Natural killer cell treated with Interleukin-12 subunit alpha and Interleukin-12 subunit beta and Interleukin-15 and Interleukin-18, amount 100 ng/mL, for 72 hours (primary cell): ENCODE measurements at regions not wholly inside any gene's neighbourhood (a gene's known extent, or its start where the extent isn't known, plus 50 kb on each side); places are given as distances from the start of the nearest gene placed in this dataset.
"Not testable (repeated sequence)": the region's sequence is repeated elsewhere in the genome, so short reads cannot be mapped to it uniquely, and the experiment has no call there.

ENCODE experiments used
- ATAC-seq, 2 donors: fragments of 150-1000 bp; cut with Tn5 transposase in 1 of 2; sonication (Bioruptor Pico), chemical (Tn5 transposase) in 1 of 2; 2 replicates each; pipeline ENCODE4 v1.10.0; 2021
- DNase-seq: peaks from one replicate; pipeline ENCODE4 v3.0.0; 2022; ENCODE audit warnings: low spot score
- H3K27ac Mint-ChIP-seq, 2 donors: 1 replicate in 1 of 2; 2 replicates in 1 of 2; pipeline ENCODE4 v1.8.0; 2022; ENCODE audit warnings: mixed read lengths in 2 of 2, mild to moderate bottlenecking in 1 of 2, moderate library complexity in 1 of 2
- H3K27me3 Mint-ChIP-seq, 2 donors: 1 replicate in 1 of 2; 2 replicates in 1 of 2; pipeline ENCODE4 v1.8.0; 2022; ENCODE audit warnings: mixed read lengths in 2 of 2
- H3K36me3 Mint-ChIP-seq: one replicate; pipeline ENCODE4 v1.8.0; 2022; ENCODE audit warnings: mixed read lengths
- H3K4me1 Mint-ChIP-seq, 2 donors: 1 replicate in 1 of 2; 2 replicates in 1 of 2; pipeline ENCODE4 v1.8.0; 2022; ENCODE audit warnings: low read depth in 2 of 2, mixed read lengths in 2 of 2, mild to moderate bottlenecking in 1 of 2
- H3K4me3 Mint-ChIP-seq: one replicate; pipeline ENCODE4 v1.8.0; 2022; ENCODE audit warnings: mixed read lengths
- H3K9me3 Mint-ChIP-seq: 2 replicates; pipeline ENCODE4 v1.8.0; 2022; ENCODE audit warnings: mixed read lengths

DNA sequence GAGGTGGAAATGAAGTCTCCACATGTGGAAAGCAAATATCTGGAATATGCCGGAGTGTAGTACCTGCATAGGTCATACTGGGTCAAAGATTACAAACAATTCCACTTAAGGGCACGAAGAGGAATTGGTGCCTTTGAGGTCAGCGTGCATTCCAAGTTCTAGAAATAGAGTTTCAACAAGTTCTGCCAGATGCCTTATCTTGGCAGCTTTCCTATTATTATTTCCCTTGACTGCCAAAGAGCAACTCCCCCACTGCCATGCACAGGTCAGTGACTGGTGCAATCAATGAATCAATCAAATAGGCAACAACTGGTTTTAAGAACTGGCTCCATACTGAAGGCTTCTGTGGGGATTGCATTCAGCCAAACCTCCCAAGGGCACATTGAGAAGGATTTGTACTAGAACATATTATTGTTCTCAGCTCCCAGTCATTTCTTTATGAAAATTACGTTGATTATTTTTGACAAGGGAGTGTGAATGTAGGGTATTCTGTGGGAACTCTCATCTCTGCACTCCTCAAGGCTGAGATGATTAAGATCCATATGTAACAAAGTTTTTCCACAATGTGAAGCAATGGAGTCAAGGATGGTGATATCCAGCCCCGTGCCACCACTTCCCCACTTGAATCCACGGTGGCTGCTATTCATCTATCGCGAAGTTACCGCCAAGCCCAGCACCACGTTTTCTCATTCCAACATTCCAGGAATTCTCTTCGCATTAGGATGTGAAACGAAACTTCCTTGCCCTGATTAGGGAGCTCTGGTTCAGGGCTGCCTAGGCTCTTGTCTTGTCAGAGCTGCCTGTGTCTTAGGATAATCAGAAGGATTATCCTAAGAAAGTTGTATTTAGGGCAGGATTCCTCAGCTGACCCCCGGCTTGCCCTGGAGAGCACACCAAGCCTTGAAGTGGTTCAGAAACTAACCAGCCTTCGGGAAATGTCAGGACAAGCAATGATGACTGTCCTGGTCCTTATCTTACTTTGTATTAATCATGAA, 115.1 kb upstream of the PCED1B start:
- DNase-seq (no peak), ATAC-seq (no peak)
- no peaks in the 10 kb centered on the region for H3K9me3 Mint-ChIP-seq
- no peak overlapping the region for H3K27ac Mint-ChIP-seq
- no peaks in the 10 kb centered on the region for H3K36me3 Mint-ChIP-seq
- no peak overlapping the region for H3K4me3 Mint-ChIP-seq
- H3K27me3 Mint-ChIP-seq: peaks cover 23 to 35% of the 10 kb centered on the region in 2 donors
- no peaks in the 10 kb centered on the region for H3K4me1 Mint-ChIP-seq

DNA sequence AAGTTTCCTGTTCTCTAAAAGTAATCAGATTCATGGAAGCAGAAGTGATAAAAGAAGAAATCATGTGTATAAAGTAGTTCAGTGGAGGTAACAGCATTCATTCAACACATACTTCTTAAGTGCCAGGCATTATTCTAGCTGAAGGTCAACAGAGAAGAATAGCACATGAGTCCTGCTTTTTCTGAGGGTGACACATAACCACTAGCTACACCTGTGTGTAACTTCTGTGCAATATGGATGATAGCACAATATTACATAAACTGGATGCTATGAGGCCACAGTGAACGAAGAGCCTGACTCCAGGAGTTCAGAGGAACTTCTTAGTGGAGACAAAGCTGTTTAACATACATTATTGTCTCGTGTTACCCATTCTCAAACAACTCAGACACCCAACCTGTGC, 114.3 kb upstream of the PCED1B start:
- ATAC-seq: no peak
- Mint-ChIP-seq H3K9me3 (no peaks in the 10 kb centered on the region), H3K27me3 (peaks cover 21 to 26% of the 10 kb centered on the region in 2 donors), H3K4me3 (no peak overlapping the region), H3K4me1 (no peaks in the 10 kb centered on the region), H3K27ac (no peak overlapping the region), H3K36me3 (no peaks in the 10 kb centered on the region)
- no peak for DNase-seq

- Mint-ChIP-seq H3K4me1 (no peaks in the 10 kb centered on the region), H3K27ac (no peak overlapping the region), H3K4me3 (no peak overlapping the region), H3K36me3 (no peaks in the 10 kb centered on the region), H3K9me3 (no peaks in the 10 kb centered on the region), H3K27me3 (peaks cover 18 to 21% of the 10 kb centered on the region in 2 donors)
- no peak for ATAC-seq
- DNase-seq: no peak
Observed at GRCh38 chr12:46965880-46966279, 113.5 kb upstream of the PCED1B start.

DNA sequence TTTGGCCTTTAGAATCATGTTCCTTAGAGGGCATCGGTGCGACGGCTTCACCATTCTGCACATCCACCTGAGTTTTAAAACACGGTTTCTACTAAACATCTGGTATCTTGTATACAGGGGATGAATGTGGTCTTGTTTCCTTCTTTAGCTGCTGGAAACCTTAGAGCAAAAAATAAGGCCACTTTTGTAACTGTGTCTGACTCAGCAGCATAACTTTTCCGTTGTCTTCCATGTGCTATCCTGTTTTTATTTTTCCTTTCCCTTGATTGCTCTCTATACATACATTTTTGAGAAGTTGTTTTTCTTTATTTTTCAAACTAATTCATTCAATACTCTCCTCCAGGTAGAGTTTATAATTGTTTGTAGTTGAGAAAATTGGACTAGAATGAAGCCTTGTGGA, 108.8 kb upstream of the PCED1B start:
- Mint-ChIP-seq H3K36me3 (no peaks in the 10 kb centered on the region), H3K4me3 (no peak overlapping the region), H3K27ac (no peak overlapping the region), H3K4me1 (no peaks in the 10 kb centered on the region), H3K9me3 (no peaks in the 10 kb centered on the region), H3K27me3 (peaks cover 30 to 52% of the 10 kb centered on the region in 2 donors)
- DNase-seq (no peak), ATAC-seq (no peak)

- H3K36me3 Mint-ChIP-seq, H3K27ac Mint-ChIP-seq, DNase-seq, H3K9me3 Mint-ChIP-seq, H3K4me3 Mint-ChIP-seq, ATAC-seq, H3K4me1 Mint-ChIP-seq: not testable (repeated sequence)
- H3K27me3 Mint-ChIP-seq: peaks cover 33 to 63% of the 10 kb centered on the region in 2 donors
Observed at GRCh38 chr12:46973937-46974336, 105.5 kb upstream of the PCED1B start.

- no peak for DNase-seq
- H3K4me1 Mint-ChIP-seq: no peaks in the 10 kb centered on the region
- ATAC-seq: no peak
- H3K36me3 Mint-ChIP-seq: no peaks in the 10 kb centered on the region
- peaks cover 30 to 59% of the 10 kb centered on the region in 2 donors for H3K27me3 Mint-ChIP-seq
- no peaks in the 10 kb centered on the region for H3K9me3 Mint-ChIP-seq
- no peak overlapping the region for H3K27ac Mint-ChIP-seq
- H3K4me3 Mint-ChIP-seq: no peak overlapping the region
Observed at GRCh38 chr12:46977871-46978375, 101.5 kb upstream of the PCED1B start.

DNA sequence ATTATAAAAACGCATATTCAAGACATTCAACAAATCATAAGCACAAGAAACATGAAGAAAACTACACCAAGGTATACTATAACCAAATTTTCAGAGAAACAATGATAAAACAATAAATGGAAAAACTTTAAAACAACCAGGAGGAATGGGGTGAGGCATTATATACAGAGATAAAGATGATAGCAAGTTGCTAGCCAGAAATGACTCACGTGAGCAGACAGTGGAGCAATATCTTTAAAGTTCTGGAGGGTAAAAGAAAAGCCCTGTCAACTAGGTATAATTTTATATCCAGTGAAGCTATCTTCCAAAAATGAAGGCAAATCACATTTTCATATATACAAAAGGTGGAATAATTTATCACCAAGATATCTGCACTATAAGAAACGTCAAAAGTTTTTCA, 97.8 kb upstream of the PCED1B start:
- no peak for ATAC-seq
- DNase-seq: no peak
- H3K27me3 Mint-ChIP-seq: peaks cover 24 to 56% of the 10 kb centered on the region in 2 donors
- H3K4me1 Mint-ChIP-seq: peaks cover 0 to 4% of the 10 kb centered on the region in 2 donors
- no peaks in the 10 kb centered on the region for H3K36me3 Mint-ChIP-seq
- H3K27ac Mint-ChIP-seq: no peak overlapping the region
- no peaks in the 10 kb centered on the region for H3K9me3 Mint-ChIP-seq
- H3K4me3 Mint-ChIP-seq: no peak overlapping the region

- peaks cover 0 to 4% of the 10 kb centered on the region in 2 donors for H3K4me1 Mint-ChIP-seq
- peaks cover 32 to 56% of the 10 kb centered on the region in 2 donors for H3K27me3 Mint-ChIP-seq
- no peaks in the 10 kb centered on the region for H3K36me3 Mint-ChIP-seq
- H3K27ac Mint-ChIP-seq: no peak overlapping the region
- ATAC-seq (no peak), DNase-seq (no peak)
- H3K9me3 Mint-ChIP-seq: no peaks in the 10 kb centered on the region
- no peak overlapping the region for H3K4me3 Mint-ChIP-seq
Observed at GRCh38 chr12:46982629-46983392, 96.6 kb upstream of the PCED1B start.

DNA sequence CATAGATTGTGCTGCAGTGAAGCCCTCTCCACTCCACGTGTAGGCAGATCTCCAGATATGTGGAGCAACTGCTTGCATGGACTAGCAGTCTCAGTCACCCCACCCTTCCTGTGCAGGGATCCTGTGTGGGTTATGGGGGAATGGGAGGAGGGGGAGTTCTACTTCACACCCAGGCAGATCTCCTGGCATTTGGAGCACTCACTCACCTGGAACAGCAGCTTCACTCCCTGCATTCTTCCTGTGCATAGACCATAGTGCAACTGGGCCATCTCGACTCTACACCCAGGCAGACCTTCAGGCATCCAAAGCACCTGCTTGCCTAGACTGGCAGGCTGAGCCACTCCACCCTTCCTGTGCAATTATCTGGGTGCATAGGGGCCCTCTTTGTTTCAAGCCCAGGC, 96.0 kb upstream of the PCED1B start:
- Mint-ChIP-seq H3K27me3 (peaks cover 34 to 51% of the 10 kb centered on the region in 2 donors), H3K4me1 (peaks cover 0 to 4% of the 10 kb centered on the region in 2 donors), H3K27ac (no peak overlapping the region), H3K4me3 (no peak overlapping the region), H3K36me3 (no peaks in the 10 kb centered on the region), H3K9me3 (peaks cover 4% of the 10 kb centered on the region)
- DNase-seq (no peak), ATAC-seq (no peak)

- Mint-ChIP-seq H3K27me3 (peaks cover 33 to 49% of the 10 kb centered on the region in 2 donors), H3K4me3 (no peak overlapping the region), H3K27ac (no peak overlapping the region), H3K9me3 (peaks cover 4% of the 10 kb centered on the region), H3K4me1 (peaks cover 0 to 4% of the 10 kb centered on the region in 2 donors), H3K36me3 (no peaks in the 10 kb centered on the region)
- ATAC-seq: peak; percentile 41 to 43
- DNase-seq: no peak
Observed at GRCh38 chr12:46983959-46984841, 95.2 kb upstream of the PCED1B start.

DNA sequence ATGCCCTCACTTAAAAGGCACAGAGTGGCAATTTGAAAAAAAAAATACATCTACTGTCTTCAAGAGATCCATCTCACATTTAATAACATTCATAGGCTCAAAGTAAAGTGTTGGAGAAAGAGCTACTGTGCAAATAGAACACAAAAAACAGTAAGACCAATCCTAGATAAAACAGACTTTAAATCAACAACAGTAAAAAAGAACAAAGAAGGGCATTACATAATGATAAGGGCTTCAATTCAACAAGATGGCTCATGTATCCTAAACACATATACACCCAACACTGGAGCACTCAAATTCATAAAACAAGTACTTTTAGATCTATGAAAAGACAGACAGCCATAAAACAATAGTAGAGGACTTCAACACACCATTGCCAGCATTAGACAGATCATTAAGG, 93.6 kb upstream of the PCED1B start:
- DNase-seq (no peak), ATAC-seq (no peak)
- Mint-ChIP-seq H3K4me3 (no peak overlapping the region), H3K27ac (no peak overlapping the region), H3K27me3 (peaks cover 38 to 65% of the 10 kb centered on the region in 2 donors), H3K4me1 (peaks cover 0 to 4% of the 10 kb centered on the region in 2 donors), H3K9me3 (peaks cover 9% of the 10 kb centered on the region), H3K36me3 (peaks cover 3% of the 10 kb centered on the region)

DNA sequence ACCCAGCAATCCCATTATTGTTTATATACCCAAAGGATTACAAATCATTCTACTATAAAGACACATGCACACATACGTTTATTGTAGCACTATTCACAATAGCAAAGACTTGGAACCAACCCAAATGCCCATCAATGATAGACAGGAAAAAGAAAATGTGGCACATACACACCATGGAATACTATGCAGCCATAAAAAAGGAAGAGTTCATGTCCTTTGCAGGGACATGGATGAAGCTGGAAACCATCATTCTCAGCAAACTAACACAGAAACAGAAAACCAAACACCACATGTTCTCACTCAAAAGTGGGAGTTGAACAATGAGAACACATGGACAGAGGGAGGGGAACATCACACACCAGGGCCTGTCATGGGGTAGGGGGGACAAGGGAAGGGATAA, 91.3 kb upstream of the PCED1B start:
- not testable (repeated sequence) for ATAC-seq, H3K36me3 Mint-ChIP-seq, H3K4me3 Mint-ChIP-seq, H3K4me1 Mint-ChIP-seq, H3K27ac Mint-ChIP-seq, DNase-seq
- H3K9me3 Mint-ChIP-seq: peaks cover 11% of the 10 kb centered on the region
- H3K27me3 Mint-ChIP-seq: peaks cover 40 to 53% of the 10 kb centered on the region in 2 donors

- no peaks in the 10 kb centered on the region for H3K4me1 Mint-ChIP-seq
Observed at GRCh38 chr12:46990211-46990610, 89.2 kb upstream of the PCED1B start.

More at GRCh38 chr12:46990211-46990610, 89.2 kb upstream of the PCED1B start:
- Mint-ChIP-seq H3K36me3 (peaks cover 7% of the 10 kb centered on the region), H3K27ac (no peak overlapping the region), H3K9me3 (peaks cover 15% of the 10 kb centered on the region), H3K4me3 (no peak overlapping the region), H3K27me3 (peaks cover 42 to 51% of the 10 kb centered on the region in 2 donors)
- no peak for ATAC-seq
- no peak for DNase-seq
